ENCODE measurements at regions not wholly inside any gene's neighbourhood (a gene's known extent, or its start where the extent isn't known, plus 50 kb on each side); places are given as distances from the start of the nearest gene placed in this dataset.
"Not testable (repeated sequence)": the region's sequence is repeated elsewhere in the genome, so short reads cannot be mapped to it uniquely, and the experiment has no call there.

GRCh38 chr21:27565364-27565763 is 598.5 kb upstream of the ADAMTS5 start:
- Histone ChIP-seq H2AFZ (ENCODE audit: low read length, unreplicated experiment) (peak overlapping the region; percentile 33), H3K36me3 (ENCODE audit: insufficient read depth, low read length) (no peaks in the 10 kb centered on the region), H3K79me2 (ENCODE audit: control insufficient read depth, insufficient read depth, low read length, unreplicated experiment) (no peaks in the 10 kb centered on the region), H3K4me3 (ENCODE audit: low read depth, low read length) (no peak overlapping the region), H3K27ac (ENCODE audit: low read depth, low read length) (peak overlapping the region; percentile 65), H3K27me3 (ENCODE audit: insufficient read depth, low read length) (no peaks in the 10 kb centered on the region), H3K4me1 (ENCODE audit: control insufficient read depth, insufficient read depth, low read length, unreplicated experiment) (peaks cover 22% of the 10 kb centered on the region)

DNA sequence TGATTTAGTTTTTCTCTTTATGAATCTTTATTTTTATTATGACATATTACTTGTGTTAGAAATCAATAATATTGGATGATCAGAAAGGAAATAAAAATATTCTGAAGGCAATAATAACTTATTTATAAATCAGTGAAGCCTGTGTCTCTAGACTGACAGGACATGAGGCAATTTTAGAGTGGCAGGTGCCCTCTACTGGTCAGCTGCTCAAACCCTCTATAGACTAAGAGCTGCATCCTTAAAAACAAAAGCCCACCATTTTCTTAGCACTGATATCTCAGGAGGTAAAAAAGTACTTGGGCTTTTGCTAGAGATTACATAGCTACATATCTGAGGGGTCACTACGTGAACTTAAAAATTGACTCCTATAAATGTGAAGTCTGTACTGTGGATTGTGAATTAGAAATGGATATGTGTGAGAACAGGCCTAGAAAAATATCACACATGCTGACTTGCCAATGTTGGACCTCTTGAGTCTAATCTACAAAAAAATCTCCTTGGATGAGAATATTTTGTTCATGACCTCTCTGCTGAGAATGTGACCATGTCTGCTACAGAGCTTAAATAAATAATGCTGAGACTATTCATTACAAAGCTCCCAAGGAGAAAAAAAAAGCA is 597.9 kb upstream of the ADAMTS5 start:
- Histone ChIP-seq H3K27me3 (ENCODE audit: insufficient read depth, low read length) (no peaks in the 10 kb centered on the region), H3K27ac (ENCODE audit: low read depth, low read length) (peak overlapping the region; percentile 65), H3K4me3 (ENCODE audit: low read depth, low read length) (no peak overlapping the region), H3K4me1 (ENCODE audit: control insufficient read depth, insufficient read depth, low read length, unreplicated experiment) (peaks cover 19% of the 10 kb centered on the region), H3K79me2 (ENCODE audit: control insufficient read depth, insufficient read depth, low read length, unreplicated experiment) (no peaks in the 10 kb centered on the region), H2AFZ (ENCODE audit: low read length, unreplicated experiment) (peak overlapping the region; percentile 33), H3K36me3 (ENCODE audit: insufficient read depth, low read length) (no peaks in the 10 kb centered on the region)

- H3K36me3 ChIP-seq (ENCODE audit: insufficient read depth, low read length) = no peaks in the 10 kb centered on the region
- H2AFZ ChIP-seq (ENCODE audit: low read length, unreplicated experiment) = no peak overlapping the region
- H3K27me3 ChIP-seq (ENCODE audit: insufficient read depth, low read length) = no peaks in the 10 kb centered on the region
- peaks cover 7% of the 10 kb centered on the region for H3K4me1 ChIP-seq (ENCODE audit: control insufficient read depth, insufficient read depth, low read length, unreplicated experiment)
- H3K4me3 ChIP-seq (ENCODE audit: low read depth, low read length) = no peak overlapping the region
- H3K27ac ChIP-seq (ENCODE audit: low read depth, low read length) = no peak overlapping the region
- H3K79me2 ChIP-seq (ENCODE audit: control insufficient read depth, insufficient read depth, low read length, unreplicated experiment) = no peaks in the 10 kb centered on the region
Measured at GRCh38 chr21:27562303-27562702, 595.4 kb upstream of the ADAMTS5 start.

GRCh38 chr21:27561116-27561515 is 594.2 kb upstream of the ADAMTS5 start:
- Histone ChIP-seq H3K27me3 (ENCODE audit: insufficient read depth, low read length) (no peaks in the 10 kb centered on the region), H3K36me3 (ENCODE audit: insufficient read depth, low read length) (no peaks in the 10 kb centered on the region), H3K27ac (ENCODE audit: low read depth, low read length) (no peak overlapping the region), H2AFZ (ENCODE audit: low read length, unreplicated experiment) (no peak overlapping the region), H3K79me2 (ENCODE audit: control insufficient read depth, insufficient read depth, low read length, unreplicated experiment) (no peaks in the 10 kb centered on the region), H3K4me1 (ENCODE audit: control insufficient read depth, insufficient read depth, low read length, unreplicated experiment) (peaks cover 7% of the 10 kb centered on the region), H3K4me3 (ENCODE audit: low read depth, low read length) (no peak overlapping the region)

DNA sequence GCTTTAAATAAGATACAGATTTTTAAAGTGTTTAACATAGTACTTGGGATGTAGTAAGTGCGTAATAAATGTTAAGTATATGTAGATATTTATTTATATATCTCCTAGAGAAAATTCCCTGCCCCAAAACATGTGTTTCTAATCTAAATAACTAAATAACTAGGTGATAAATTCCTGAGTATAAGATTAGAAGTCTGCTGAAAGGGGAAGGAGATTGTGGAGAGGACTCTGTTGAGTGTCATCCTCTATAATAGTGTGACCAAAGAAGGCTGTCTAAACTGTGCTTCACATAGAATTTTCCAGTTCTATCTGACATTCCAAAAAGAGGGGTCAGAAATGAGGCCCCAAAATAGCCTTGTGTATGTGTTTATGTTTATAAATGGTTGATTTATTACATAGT is 590.5 kb upstream of the ADAMTS5 start:
- Histone ChIP-seq H2AFZ (ENCODE audit: low read length, unreplicated experiment) (no peak overlapping the region), H3K36me3 (ENCODE audit: insufficient read depth, low read length) (no peaks in the 10 kb centered on the region), H3K27me3 (ENCODE audit: insufficient read depth, low read length) (no peaks in the 10 kb centered on the region), H3K4me3 (ENCODE audit: low read depth, low read length) (no peak overlapping the region), H3K27ac (ENCODE audit: low read depth, low read length) (no peak overlapping the region), H3K79me2 (ENCODE audit: control insufficient read depth, insufficient read depth, low read length, unreplicated experiment) (no peaks in the 10 kb centered on the region), H3K4me1 (ENCODE audit: control insufficient read depth, insufficient read depth, low read length, unreplicated experiment) (no peaks in the 10 kb centered on the region)

- Histone ChIP-seq H3K4me1 (ENCODE audit: control insufficient read depth, insufficient read depth, low read length, unreplicated experiment) (no peaks in the 10 kb centered on the region), H3K36me3 (ENCODE audit: insufficient read depth, low read length) (no peaks in the 10 kb centered on the region), H3K4me3 (ENCODE audit: low read depth, low read length) (no peak overlapping the region), H3K27me3 (ENCODE audit: insufficient read depth, low read length) (no peaks in the 10 kb centered on the region), H2AFZ (ENCODE audit: low read length, unreplicated experiment) (no peak overlapping the region), H3K27ac (ENCODE audit: low read depth, low read length) (no peak overlapping the region), H3K79me2 (ENCODE audit: control insufficient read depth, insufficient read depth, low read length, unreplicated experiment) (no peaks in the 10 kb centered on the region)
Measured at GRCh38 chr21:27555996-27556395, 589.1 kb upstream of the ADAMTS5 start.

GRCh38 chr21:27550287-27550686 is 583.4 kb upstream of the ADAMTS5 start:
- Histone ChIP-seq H3K27me3 (ENCODE audit: insufficient read depth, low read length) (no peaks in the 10 kb centered on the region), H3K27ac (ENCODE audit: low read depth, low read length) (no peak overlapping the region), H3K36me3 (ENCODE audit: insufficient read depth, low read length) (no peaks in the 10 kb centered on the region), H2AFZ (ENCODE audit: low read length, unreplicated experiment) (no peak overlapping the region), H3K4me3 (ENCODE audit: low read depth, low read length) (no peak overlapping the region), H3K4me1 (ENCODE audit: control insufficient read depth, insufficient read depth, low read length, unreplicated experiment) (no peaks in the 10 kb centered on the region), H3K79me2 (ENCODE audit: control insufficient read depth, insufficient read depth, low read length, unreplicated experiment) (no peaks in the 10 kb centered on the region)

DNA sequence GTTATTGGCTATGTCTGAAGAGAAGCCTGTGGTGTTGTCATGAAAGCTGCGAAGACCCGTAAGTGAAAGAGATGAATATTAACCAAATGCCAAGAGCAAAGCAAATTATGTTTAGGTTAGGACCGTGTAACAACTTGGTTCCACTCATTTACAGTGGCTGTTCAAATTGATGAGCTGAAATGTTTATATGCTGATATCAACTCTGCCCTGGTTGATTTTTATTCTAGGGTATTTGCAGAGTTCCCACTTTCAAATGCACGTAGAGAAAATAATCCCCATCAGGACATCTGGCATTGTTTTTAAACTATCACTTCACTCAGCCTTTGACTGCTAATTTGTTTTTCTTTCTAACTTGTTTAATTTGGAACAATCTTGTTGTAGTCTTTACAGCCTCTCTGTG is 581.6 kb upstream of the ADAMTS5 start:
- H2AFZ ChIP-seq (ENCODE audit: low read length, unreplicated experiment) = no peak overlapping the region
- H3K27ac ChIP-seq (ENCODE audit: low read depth, low read length) = no peak overlapping the region
- H3K36me3 ChIP-seq (ENCODE audit: insufficient read depth, low read length) = no peaks in the 10 kb centered on the region

DNA sequence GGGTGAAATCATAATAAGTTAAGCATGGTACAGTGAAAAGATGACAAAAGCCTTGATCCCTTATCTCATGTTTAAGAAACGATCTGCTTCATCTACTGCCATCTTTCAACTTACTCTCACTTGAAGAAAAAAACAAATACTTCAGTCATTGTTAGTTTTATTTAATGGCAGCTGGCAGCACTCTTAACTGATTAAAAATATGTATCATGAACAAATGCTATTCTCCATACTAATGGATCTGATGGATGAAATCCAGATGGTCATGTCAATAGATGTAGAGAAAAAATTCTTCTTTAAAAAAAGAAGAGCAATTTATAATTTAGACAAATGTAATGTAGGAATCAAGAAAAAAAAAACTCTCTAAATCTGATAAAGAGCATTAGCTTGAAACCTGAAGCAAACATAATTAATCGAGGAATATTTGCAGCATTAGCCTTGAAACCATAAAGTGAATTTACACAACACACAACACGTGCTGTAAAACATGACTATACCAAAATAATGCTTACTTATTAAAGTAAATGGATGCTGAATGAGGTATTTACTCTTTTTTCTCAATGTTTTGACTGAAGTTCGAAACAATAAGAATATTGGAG is 579.0 kb upstream of the ADAMTS5 start:
- H2AFZ ChIP-seq (ENCODE audit: low read length, unreplicated experiment) = no peak overlapping the region
- H3K36me3 ChIP-seq (ENCODE audit: insufficient read depth, low read length) = no peaks in the 10 kb centered on the region
- H3K4me3 ChIP-seq (ENCODE audit: low read depth, low read length) = no peak overlapping the region
- H3K27me3 ChIP-seq (ENCODE audit: insufficient read depth, low read length) = no peaks in the 10 kb centered on the region
- H3K4me1 ChIP-seq (ENCODE audit: control insufficient read depth, insufficient read depth, low read length, unreplicated experiment) = no peaks in the 10 kb centered on the region
- no peaks in the 10 kb centered on the region for H3K79me2 ChIP-seq (ENCODE audit: control insufficient read depth, insufficient read depth, low read length, unreplicated experiment)
- no peak overlapping the region for H3K27ac ChIP-seq (ENCODE audit: low read depth, low read length)

More for the DNA sequence above, 581.6 kb upstream of the ADAMTS5 start:
- H3K4me3 ChIP-seq (ENCODE audit: low read depth, low read length) = no peak overlapping the region
- H3K79me2 ChIP-seq (ENCODE audit: control insufficient read depth, insufficient read depth, low read length, unreplicated experiment) = no peaks in the 10 kb centered on the region
- no peaks in the 10 kb centered on the region for H3K27me3 ChIP-seq (ENCODE audit: insufficient read depth, low read length)
- no peaks in the 10 kb centered on the region for H3K4me1 ChIP-seq (ENCODE audit: control insufficient read depth, insufficient read depth, low read length, unreplicated experiment)

DNA sequence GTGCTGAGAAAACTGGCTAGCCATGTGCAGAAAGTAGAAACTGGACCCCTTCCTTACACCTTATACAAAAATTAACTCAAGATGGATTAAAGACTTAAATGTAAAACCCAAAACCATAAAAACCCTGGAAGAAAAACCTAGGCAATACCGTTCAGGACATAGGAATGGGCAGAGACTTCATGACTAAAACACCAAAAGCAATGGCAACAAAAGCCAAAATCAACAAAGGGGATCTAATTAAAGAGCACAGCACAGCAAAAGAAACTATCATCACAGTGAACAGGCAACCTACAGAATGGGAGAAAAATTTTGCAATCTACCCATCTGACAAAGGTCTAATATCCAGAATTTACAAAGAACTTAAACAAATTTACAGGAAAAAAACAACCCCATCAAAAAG is 575.2 kb upstream of the ADAMTS5 start:
- H3K79me2 ChIP-seq (ENCODE audit: control insufficient read depth, insufficient read depth, low read length, unreplicated experiment); H3K27ac ChIP-seq (ENCODE audit: low read depth, low read length); H2AFZ ChIP-seq (ENCODE audit: low read length, unreplicated experiment); H3K27me3 ChIP-seq (ENCODE audit: insufficient read depth, low read length); H3K4me3 ChIP-seq (ENCODE audit: low read depth, low read length); H3K36me3 ChIP-seq (ENCODE audit: insufficient read depth, low read length); H3K4me1 ChIP-seq (ENCODE audit: control insufficient read depth, insufficient read depth, low read length, unreplicated experiment): not testable (repeated sequence)

- Histone ChIP-seq H3K27me3 (ENCODE audit: insufficient read depth, low read length) (no peaks in the 10 kb centered on the region), H3K27ac (ENCODE audit: low read depth, low read length) (no peak overlapping the region), H3K79me2 (ENCODE audit: control insufficient read depth, insufficient read depth, low read length, unreplicated experiment) (no peaks in the 10 kb centered on the region), H2AFZ (ENCODE audit: low read length, unreplicated experiment) (no peak overlapping the region), H3K36me3 (ENCODE audit: insufficient read depth, low read length) (no peaks in the 10 kb centered on the region), H3K4me3 (ENCODE audit: low read depth, low read length) (no peak overlapping the region), H3K4me1 (ENCODE audit: control insufficient read depth, insufficient read depth, low read length, unreplicated experiment) (peaks cover 5% of the 10 kb centered on the region)
Measured at GRCh38 chr21:27536319-27536718, 569.4 kb upstream of the ADAMTS5 start.
